ENCODE measurements at regions not wholly inside any gene's neighbourhood (a gene's known extent, or its start where the extent isn't known, plus 50 kb on each side); places are given as distances from the start of the nearest gene placed in this dataset.

DNA sequence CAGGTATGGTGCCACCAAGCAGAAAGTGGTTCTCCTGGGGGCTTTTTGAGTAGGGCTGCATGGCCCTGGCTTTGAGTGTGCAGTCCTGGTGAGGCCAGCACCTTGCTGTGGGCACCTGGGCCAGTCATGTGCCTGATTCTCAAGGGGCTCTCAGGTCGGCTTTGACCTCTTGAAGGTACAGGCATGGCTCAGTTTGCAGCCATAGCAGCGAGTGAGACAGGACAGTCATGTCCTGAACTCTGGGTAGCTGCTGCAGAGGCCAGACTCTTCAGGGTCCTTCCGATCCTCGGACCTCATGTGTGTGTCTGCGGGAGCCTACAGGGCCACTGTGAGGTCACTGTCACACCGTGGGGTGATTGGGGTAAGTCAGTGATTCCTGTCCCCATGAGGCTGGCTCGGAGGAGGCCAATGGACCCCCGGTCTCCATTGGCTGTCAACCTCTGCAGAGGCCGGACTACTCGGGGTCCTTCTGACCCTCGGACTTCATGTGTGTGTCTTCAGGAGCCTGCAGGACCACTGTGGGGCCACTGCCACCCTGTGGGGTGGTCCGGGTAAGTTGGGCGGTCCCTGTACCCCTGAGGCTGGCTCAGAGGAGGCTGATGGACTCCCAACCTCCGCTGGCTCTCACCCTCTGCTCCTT is 95.2 kb upstream of the C1orf174 start:
- TF ChIP-seq CTCF (IDR thresholded peaks at IDR 0.05) (no peak), POLR2A (IDR thresholded peaks at IDR 0.05) (no peak)
